ENCODE measurements at regions not wholly inside any gene's neighbourhood (a gene's known extent, or its start where the extent isn't known, plus 50 kb on each side); places are given as distances from the start of the nearest gene placed in this dataset.

DNA sequence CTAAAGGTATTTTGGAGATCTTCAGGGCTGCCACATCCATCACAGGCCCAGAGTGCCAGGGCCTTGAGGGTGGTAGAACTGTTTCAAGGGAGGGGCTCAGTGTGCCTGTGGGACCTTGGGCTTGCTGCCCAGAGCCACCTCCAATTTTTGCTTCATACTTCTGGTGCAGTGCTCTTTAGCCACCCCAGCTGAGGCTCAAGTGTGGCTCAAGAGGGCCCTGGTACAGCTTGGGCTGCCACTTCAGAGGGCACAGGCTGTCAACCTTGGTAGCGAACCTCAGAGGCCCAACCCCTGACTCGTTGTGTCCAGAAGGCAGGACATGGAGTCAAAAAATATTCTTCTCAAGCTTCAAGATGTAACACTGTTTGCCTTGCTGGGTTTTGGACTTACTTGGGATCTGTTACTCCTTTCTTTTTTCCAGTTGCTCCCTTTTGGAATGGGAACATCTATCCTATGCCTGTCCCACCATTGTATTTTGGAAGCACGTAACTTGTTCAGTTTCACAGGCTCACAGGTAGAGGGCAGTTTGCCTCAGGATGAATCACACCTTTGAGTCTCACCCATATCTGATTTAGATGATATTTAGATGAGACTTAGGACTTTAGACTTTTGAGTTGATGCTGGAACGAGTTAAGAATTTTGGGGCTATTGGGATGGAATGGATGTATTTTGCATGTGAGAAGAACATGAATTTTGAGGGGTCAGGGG, 224.8 kb downstream of the RPS24 start:
- 89 to 94% methylated on average over 4 of the region's 4 CpGs for WGBS, 2 donors
- Histone ChIP-seq H3K36me3 (ENCODE audit: control insufficient read depth in 4 of 4, insufficient read depth in 4 of 4, low read length in 4 of 4) (no peaks in the 10 kb centered on the region), H3K9ac (ENCODE audit: insufficient read depth in 1 of 2, low read length in 2 of 2) (no peak overlapping the region), H3K4me3 (no peak overlapping the region), H3K9me3 (ENCODE audit: control insufficient read depth in 4 of 4, insufficient read depth in 3 of 4, low read length in 3 of 4) (no peaks in the 10 kb centered on the region), H3K27ac (ENCODE audit: low read depth in 1 of 2, low read length in 1 of 2) (peak overlapping the region in 1 of 2 donors; percentile 32), H3K4me1 (ENCODE audit: control insufficient read depth in 5 of 5, insufficient read depth in 5 of 5, low read length in 5 of 5) (peaks cover 0 to 16% (median 7%) of the 10 kb centered on the region in 5 donors), H3K27me3 (ENCODE audit: control insufficient read depth in 3 of 3, insufficient read depth in 3 of 3, low read length in 2 of 3) (no peaks in the 10 kb centered on the region)
- DNase-seq (no peak), ATAC-seq (ENCODE audit: insufficient read depth, low FRiP score) (peak; percentile 21)
- TF ChIP-seq, protein P1, sequence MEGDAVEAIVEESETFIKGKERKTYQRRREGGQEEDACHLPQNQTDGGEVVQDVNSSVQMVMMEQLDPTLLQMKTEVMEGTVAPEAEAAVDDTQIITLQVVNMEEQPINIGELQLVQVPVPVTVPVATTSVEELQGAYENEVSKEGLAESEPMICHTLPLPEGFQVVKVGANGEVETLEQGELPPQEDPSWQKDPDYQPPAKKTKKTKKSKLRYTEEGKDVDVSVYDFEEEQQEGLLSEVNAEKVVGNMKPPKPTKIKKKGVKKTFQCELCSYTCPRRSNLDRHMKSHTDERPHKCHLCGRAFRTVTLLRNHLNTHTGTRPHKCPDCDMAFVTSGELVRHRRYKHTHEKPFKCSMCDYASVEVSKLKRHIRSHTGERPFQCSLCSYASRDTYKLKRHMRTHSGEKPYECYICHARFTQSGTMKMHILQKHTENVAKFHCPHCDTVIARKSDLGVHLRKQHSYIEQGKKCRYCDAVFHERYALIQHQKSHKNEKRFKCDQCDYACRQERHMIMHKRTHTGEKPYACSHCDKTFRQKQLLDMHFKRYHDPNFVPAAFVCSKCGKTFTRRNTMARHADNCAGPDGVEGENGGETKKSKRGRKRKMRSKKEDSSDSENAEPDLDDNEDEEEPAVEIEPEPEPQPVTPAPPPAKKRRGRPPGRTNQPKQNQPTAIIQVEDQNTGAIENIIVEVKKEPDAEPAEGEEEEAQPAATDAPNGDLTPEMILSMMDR (IDR thresholded peaks at IDR 0.05; ENCODE audit: control extremely low read depth, extremely low read depth): no peak

DNA sequence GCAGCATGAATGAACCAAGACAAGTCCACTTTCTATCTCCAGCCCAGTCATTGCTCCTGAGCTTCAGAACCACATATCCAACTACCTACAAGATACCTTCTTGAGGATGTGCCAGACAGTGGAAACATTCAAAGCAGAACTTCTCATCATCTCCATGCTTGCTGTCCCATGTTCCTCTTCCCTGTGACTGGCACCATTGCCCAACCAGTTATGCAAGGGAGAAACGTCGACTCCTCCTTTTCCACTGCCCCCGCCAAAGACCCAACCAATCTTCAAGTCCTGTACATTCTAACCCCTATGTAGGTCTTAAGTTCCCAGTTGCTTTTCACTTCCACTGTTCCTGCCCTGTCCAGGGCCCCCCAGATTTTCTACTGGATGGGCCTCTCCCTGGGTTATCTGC, 225.7 kb downstream of the RPS24 start:
- Histone ChIP-seq H3K4me3 (no peak overlapping the region), H3K9me3 (ENCODE audit: control insufficient read depth in 4 of 4, insufficient read depth in 3 of 4, low read length in 3 of 4) (no peaks in the 10 kb centered on the region), H3K27me3 (ENCODE audit: control insufficient read depth in 3 of 3, insufficient read depth in 3 of 3, low read length in 2 of 3) (no peaks in the 10 kb centered on the region), H3K27ac (ENCODE audit: low read depth in 1 of 2, low read length in 1 of 2) (no peak overlapping the region), H3K4me1 (ENCODE audit: control insufficient read depth in 5 of 5, insufficient read depth in 5 of 5, low read length in 5 of 5) (peaks cover 0 to 16% (median 7%) of the 10 kb centered on the region in 5 donors), H3K36me3 (ENCODE audit: control insufficient read depth in 4 of 4, insufficient read depth in 4 of 4, low read length in 4 of 4) (no peaks in the 10 kb centered on the region), H3K9ac (ENCODE audit: insufficient read depth in 1 of 2, low read length in 2 of 2) (no peak overlapping the region)
- ATAC-seq (ENCODE audit: insufficient read depth, low FRiP score) (no peak), DNase-seq (no peak)
- WGBS, 2 donors: 33 to 73% methylated on average over 3 of the region's 3 CpGs
- TF ChIP-seq, protein P1 (IDR thresholded peaks at IDR 0.05; ENCODE audit: control extremely low read depth, extremely low read depth): no peak

DNA sequence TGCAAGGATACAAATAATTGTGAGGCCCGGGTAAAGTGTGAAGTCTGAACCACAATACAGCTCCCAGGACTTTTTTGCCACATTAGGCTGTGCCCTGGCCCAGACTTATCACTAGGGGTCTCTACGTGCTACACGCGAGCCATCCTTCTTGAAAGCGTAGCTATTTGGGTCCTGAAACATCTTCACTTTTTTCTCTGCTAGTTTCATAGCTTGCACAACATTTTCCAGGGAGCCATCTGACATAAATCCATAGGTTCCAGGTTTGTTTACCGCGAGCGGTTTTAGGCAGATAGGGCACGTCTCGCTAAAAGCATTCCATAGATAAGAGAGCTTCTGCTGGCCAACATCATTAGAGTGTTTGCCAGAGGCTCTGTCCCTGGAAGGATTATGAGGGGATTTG, 226.5 kb downstream of the RPS24 start:
- 81 to 84% methylated on average over 10 of the region's 10 CpGs for WGBS, 2 donors
- TF ChIP-seq, protein P1 (IDR thresholded peaks at IDR 0.05; ENCODE audit: control extremely low read depth, extremely low read depth): no peak
- Histone ChIP-seq H3K4me1 (ENCODE audit: control insufficient read depth in 5 of 5, insufficient read depth in 5 of 5, low read length in 5 of 5) (peaks cover 0 to 16% (median 7%) of the 10 kb centered on the region in 5 donors), H3K36me3 (ENCODE audit: control insufficient read depth in 4 of 4, insufficient read depth in 4 of 4, low read length in 4 of 4) (no peaks in the 10 kb centered on the region), H3K4me3 (no peak overlapping the region), H3K9ac (ENCODE audit: insufficient read depth in 1 of 2, low read length in 2 of 2) (no peak overlapping the region), H3K9me3 (ENCODE audit: control insufficient read depth in 4 of 4, insufficient read depth in 3 of 4, low read length in 3 of 4) (no peaks in the 10 kb centered on the region), H3K27ac (ENCODE audit: low read depth in 1 of 2, low read length in 1 of 2) (no peak overlapping the region), H3K27me3 (ENCODE audit: control insufficient read depth in 3 of 3, insufficient read depth in 3 of 3, low read length in 2 of 3) (no peaks in the 10 kb centered on the region)
- no peak for ATAC-seq (ENCODE audit: insufficient read depth, low FRiP score)
- DNase-seq: peak; percentile 43 to 75 (median 63)

DNA sequence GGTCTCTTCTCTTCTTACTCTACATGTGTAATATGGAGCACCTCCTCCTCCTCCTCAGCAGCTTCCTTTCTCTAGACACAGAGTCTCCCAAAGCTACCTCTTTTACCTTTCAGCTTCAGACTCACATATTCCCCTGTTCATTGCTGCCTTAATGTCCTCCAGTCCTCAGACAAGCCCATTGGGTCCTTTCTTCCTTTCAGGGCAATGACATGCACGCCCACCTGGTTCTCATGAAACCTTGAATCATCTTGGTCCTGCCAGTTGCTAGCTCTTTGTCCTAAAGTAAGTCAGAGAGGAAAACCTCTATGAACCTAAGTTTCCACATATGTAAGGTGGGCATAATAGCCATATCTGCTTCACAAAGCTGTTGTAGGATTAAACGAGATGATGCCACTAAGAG, 227.0 kb downstream of the RPS24 start:
- Histone ChIP-seq H3K36me3 (ENCODE audit: control insufficient read depth in 4 of 4, insufficient read depth in 4 of 4, low read length in 4 of 4) (no peaks in the 10 kb centered on the region), H3K27ac (ENCODE audit: low read depth in 1 of 2, low read length in 1 of 2) (no peak overlapping the region), H3K27me3 (ENCODE audit: control insufficient read depth in 3 of 3, insufficient read depth in 3 of 3, low read length in 2 of 3) (no peaks in the 10 kb centered on the region), H3K4me3 (no peak overlapping the region), H3K9me3 (ENCODE audit: control insufficient read depth in 4 of 4, insufficient read depth in 3 of 4, low read length in 3 of 4) (no peaks in the 10 kb centered on the region), H3K4me1 (ENCODE audit: control insufficient read depth in 5 of 5, insufficient read depth in 5 of 5, low read length in 5 of 5) (peaks cover 0 to 16% (median 6%) of the 10 kb centered on the region in 5 donors), H3K9ac (ENCODE audit: insufficient read depth in 1 of 2, low read length in 2 of 2) (no peak overlapping the region)
- TF ChIP-seq, protein P1 (IDR thresholded peaks at IDR 0.05; ENCODE audit: control extremely low read depth, extremely low read depth): no peak
- DNase-seq: no peak
- 88% methylated on average over 2 of the region's 2 CpGs for WGBS, 2 donors
- no peak for ATAC-seq (ENCODE audit: insufficient read depth, low FRiP score)

Measured in lung (tissue), 11 donors.